AG09309 (cell line): ENCODE measurements at regions not wholly inside any gene's neighbourhood (a gene's known extent, or its start where the extent isn't known, plus 50 kb on each side); places are given as distances from the start of the nearest gene placed in this dataset.

ENCODE experiments used
- DNase-seq: peaks from one replicate; pipeline ENCODE4 v3.0.0-alpha.2; 2010; ENCODE audit warnings: low read depth
- H3K4me3 ChIP-seq: 2 replicates; pipeline ENCODE4 v1.5.1; 2011; ENCODE audit warnings: mild to moderate bottlenecking, low read depth, low read length, moderate library complexity; ENCODE audit not compliant: control insufficient read depth
- CTCF ChIP-seq: IDR thresholded peaks from 2 replicates; pipeline ENCODE4 v1.5.1; 2011; ENCODE audit warnings: mild to moderate bottlenecking, low read depth, low read length, inconsistent platforms; ENCODE audit not compliant: insufficient read depth, control insufficient read depth; ENCODE audit errors: missing control alignments

DNA sequence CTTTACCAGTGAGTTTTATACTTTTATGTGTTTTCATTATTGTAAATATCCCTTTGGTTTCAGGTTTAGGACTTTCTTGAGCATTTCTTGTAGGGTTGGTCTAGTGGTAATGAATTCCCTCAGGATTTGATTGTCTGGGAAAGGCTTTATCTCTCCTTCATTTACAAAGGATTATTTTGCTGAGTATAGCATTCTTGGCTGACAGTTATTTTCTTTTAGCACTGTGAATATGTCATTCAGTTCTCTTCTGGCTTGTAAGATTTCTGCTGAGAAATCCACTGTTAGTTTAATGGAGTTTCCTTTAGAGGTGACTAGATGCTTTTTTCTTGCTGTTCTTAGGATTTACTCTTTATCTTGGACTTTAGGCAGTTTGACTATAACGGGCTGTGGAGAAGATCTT is 373.9 kb downstream of the TSN start:
- H3K4me3 ChIP-seq, result no peak overlapping the region
- no peak for TF ChIP-seq CTCF
- DNase-seq, result no peak

DNA sequence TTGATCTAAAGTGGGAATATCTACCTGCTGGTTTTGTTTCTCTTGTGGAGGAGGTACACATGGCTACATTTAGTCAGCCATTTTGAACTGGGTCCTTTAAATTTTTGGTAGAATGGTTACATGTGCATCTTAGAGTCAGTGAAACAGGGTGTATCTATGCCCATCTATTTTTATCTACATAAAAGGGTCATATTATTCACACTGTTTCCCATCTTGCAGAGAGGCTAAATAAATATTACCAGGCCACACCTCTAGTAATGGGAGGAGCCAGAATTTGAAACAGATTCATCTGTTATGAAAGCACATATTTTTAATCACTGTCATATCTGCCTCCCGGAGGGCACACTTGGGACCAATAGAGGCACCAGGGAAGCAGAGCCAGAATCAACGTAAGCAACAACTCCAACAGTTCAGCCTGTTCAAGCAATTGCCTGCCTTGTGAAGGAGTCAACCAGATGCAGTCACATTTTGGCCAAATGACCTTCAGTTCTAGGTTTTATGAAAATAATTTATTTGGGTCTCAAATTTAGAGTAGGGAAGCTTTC is 376.8 kb downstream of the TSN start:
- H3K4me3 ChIP-seq, result no peak overlapping the region
- DNase-seq, result no peak
- no peak for TF ChIP-seq CTCF

- no peak overlapping the region for H3K4me3 ChIP-seq
- no peak for TF ChIP-seq CTCF
- no peak for DNase-seq
These were observed 379.8 kb downstream of the TSN start for GRCh38 chr2:122135021-122135937.

- no peak for DNase-seq
- peak; percentile 72 for TF ChIP-seq CTCF
- no peak overlapping the region for H3K4me3 ChIP-seq
These were observed 380.6 kb downstream of the TSN start for GRCh38 chr2:122136056-122136455.

- no peak for DNase-seq
- H3K4me3 ChIP-seq, result no peak overlapping the region
- no peak for TF ChIP-seq CTCF
These were observed 383.1 kb downstream of the TSN start for GRCh38 chr2:122138561-122138960.

DNA sequence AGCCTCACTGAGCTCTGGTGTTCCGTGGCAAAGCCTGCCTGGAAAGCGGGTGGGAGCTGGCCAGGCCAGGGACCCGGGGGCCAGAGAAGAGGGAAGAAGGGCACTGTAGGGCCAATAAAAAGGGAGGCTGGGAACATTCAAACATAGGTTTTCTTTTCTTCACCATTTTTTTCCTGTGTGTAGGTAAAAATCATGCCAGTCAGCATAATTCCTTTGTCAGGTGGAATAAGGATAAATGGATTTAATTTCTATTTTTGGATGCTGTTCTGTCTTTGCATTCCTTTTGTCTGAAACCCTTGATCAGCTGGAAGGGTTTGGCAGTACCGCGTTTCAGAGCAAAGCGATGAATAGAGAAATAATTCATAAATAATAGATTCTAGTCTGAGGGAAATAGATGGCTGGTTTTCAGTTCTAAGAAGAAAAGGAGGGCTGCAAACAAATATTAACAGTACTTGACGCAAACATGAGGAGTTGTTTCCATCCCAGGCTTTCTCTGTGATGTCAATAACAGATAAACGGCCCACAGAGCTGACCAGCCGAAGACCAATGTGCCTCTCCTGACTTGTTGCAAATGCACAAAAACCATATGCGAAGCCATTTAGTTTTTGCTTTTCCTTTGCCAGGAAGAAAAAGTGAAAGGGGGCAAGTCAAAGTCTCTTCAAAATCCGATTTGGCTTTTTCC is 384.4 kb downstream of the TSN start:
- no peak for DNase-seq
- no peak overlapping the region for H3K4me3 ChIP-seq
- no peak for TF ChIP-seq CTCF
